ENCODE measurements at regions not wholly inside any gene's neighbourhood (a gene's known extent, or its start where the extent isn't known, plus 50 kb on each side); places are given as distances from the start of the nearest gene placed in this dataset.

DNA sequence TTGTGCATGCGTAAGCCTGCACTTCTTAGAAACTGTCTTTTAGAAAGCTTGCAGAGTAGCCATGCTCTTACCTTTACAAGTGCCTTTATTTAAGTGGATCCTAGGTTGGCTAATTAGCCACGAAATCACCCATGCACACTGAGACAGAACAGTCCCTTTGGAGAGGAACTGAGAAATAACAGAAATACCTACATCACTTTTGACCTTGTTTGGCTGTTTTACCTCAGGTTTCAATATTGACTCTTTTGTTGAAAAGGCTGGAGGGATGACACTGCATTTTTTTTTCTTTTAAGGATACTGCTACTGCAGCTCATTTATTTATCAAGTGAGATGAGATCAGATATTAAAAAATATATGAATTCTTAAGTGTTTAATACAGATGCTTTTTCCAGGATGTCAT lies 155.6 kb upstream of the GOLIM4 start:
- TF ChIP-seq, protein P1, sequence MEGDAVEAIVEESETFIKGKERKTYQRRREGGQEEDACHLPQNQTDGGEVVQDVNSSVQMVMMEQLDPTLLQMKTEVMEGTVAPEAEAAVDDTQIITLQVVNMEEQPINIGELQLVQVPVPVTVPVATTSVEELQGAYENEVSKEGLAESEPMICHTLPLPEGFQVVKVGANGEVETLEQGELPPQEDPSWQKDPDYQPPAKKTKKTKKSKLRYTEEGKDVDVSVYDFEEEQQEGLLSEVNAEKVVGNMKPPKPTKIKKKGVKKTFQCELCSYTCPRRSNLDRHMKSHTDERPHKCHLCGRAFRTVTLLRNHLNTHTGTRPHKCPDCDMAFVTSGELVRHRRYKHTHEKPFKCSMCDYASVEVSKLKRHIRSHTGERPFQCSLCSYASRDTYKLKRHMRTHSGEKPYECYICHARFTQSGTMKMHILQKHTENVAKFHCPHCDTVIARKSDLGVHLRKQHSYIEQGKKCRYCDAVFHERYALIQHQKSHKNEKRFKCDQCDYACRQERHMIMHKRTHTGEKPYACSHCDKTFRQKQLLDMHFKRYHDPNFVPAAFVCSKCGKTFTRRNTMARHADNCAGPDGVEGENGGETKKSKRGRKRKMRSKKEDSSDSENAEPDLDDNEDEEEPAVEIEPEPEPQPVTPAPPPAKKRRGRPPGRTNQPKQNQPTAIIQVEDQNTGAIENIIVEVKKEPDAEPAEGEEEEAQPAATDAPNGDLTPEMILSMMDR (IDR thresholded peaks at IDR 0.05; ENCODE audit: borderline replicate concordance, extremely low read depth, low read length, poor library complexity, severe bottlenecking) = no peak
- TF ChIP-seq EZH2 (IDR thresholded peaks at IDR 0.05; ENCODE audit: borderline replicate concordance, low read depth, low read length, severe bottlenecking) = no peak
